ENCODE measurements at regions not wholly inside any gene's neighbourhood (a gene's known extent, or its start where the extent isn't known, plus 50 kb on each side); places are given as distances from the start of the nearest gene placed in this dataset.

- TF ChIP-seq ZNF274 (IDR thresholded peaks at IDR 0.05; ENCODE audit: low read depth, low read length) (no peak), YY1 (IDR thresholded peaks at IDR 0.05; ENCODE audit: insufficient read depth, insufficient read length) (no peak), SUZ12 (IDR thresholded peaks at IDR 0.05; ENCODE audit: extremely low read depth, insufficient read depth, insufficient read length) (no peak)
Observed at GRCh38 chr20:47451602-47451904, 50.1 kb upstream of the NCOA3 start.
